Muscle of back (tissue), 3 donors: ENCODE measurements at regions not wholly inside any gene's neighbourhood (a gene's known extent, or its start where the extent isn't known, plus 50 kb on each side); places are given as distances from the start of the nearest gene placed in this dataset.
"Not testable (repeated sequence)": the region's sequence is repeated elsewhere in the genome, so short reads cannot be mapped to it uniquely, and the experiment has no call there.

ENCODE experiments used
- DNase-seq, 3 donors: peaks; one replicate each; pipeline versions ENCODE4 v3.0.0 to v3.0.0-alpha.2; 2013

DNA sequence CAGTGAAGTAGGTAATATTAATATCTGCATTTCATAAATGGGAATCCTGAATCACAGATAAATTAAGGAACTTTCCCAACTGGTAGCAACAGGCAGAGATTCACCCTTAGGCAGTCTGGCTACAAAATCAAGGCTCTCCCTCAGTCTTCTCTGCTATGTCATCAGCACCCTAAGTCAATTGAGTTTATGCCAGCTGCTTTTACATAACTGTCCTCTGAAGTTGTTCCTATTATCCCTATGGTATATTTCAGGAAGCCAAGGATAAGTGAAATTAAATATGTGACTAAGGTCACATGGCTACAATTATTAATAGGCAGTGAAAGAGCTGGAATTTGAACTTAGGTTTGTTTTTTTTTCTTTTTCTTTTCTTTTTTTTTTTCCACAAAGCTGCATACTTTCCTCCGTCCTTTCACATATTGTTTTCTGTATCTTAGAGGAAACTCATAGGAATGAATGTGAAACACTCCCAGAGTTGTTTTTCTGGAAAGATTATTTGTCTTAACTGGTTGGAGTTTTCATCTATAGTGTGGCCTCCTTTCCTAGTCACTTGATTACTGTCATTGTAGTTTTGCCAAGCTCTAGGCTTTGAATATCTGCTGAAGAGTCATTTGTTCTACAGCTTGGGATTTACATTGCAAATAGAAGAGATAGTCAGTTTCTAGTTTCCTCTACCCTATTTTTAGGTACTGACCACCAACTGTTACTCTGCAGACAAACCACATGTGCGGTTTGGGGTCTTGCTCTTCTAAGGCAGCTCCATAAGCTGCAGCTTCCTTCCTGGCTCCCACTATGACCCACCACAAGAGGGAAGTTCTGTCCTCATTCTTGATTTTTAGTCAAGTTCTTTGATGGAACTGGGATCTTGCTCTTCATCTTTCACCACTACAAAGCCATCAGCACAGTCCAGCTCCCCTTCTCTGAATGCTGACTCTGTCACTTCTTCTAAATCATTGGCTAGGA, 338.0 kb upstream of the KIAA1217 start:
- DNase-seq = peak in 1 of 3 donors; percentile 21

DNA sequence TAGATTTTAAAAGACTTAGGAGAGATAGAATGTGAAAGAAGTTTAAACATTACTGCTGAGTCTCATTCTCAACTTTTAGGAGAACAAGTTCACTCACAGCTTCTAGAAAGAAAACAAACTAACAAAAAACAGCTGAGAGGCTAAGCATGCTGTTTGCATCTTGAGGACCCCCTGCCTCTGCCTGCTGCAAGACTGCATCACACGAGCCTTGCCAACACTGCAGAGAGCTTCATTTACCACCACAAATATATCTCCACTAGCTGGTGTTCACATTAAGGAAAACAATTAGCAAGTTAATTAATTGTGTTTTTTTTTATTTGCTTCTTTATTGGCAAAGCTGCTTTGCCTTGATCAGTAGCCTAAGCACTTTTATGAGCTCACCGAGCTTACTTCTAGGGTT, 336.6 kb upstream of the KIAA1217 start:
- DNase-seq = no peak

DNA sequence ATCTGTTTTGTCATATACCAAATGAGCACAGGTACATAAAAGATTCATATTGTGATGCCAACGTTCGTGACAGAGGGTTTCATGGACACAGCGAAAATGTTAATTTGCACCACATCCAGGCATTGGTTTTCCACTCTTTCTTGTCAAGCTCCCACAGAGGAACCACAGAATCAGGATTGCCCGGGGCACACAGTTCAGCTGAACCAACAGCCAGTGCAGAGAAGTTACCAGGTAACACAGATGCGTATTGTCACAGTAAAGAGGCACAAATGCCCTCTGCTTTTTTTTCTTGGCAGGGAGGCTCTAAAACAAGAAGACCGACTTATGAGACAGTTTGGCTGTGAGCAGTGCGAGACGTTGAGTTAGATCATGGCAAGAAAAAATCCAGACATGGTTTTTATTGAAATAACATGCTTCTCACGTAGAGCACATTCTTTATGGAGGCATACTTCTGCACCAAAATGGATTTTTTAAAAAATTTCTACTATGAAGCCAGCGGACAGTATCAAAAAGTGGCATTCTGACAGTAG, 331.1 kb upstream of the KIAA1217 start:
- DNase-seq = no peak

DNA sequence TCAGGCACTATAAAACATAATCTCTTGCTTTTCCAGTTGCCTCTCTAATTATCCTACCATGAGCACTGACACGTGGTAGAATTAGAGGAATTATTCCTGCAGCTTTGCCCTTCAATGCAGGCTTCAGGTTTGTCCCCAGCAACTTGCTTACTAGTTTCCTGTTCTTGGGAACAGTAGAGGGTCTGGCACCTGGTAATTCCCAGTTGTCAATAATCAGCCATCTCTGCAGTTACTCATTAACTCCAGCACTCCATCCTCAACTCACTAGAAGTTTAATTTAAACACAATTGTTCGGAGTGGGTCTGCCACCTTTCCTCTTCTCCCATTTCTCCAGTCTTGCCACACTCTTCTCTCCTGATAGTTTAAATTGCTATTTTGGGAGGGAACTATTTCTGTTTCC, 324.3 kb upstream of the KIAA1217 start:
- no peak for DNase-seq

- DNase-seq = no peak
Measured at GRCh38 chr10:23885853-23886252, 323.1 kb upstream of the KIAA1217 start.

DNA sequence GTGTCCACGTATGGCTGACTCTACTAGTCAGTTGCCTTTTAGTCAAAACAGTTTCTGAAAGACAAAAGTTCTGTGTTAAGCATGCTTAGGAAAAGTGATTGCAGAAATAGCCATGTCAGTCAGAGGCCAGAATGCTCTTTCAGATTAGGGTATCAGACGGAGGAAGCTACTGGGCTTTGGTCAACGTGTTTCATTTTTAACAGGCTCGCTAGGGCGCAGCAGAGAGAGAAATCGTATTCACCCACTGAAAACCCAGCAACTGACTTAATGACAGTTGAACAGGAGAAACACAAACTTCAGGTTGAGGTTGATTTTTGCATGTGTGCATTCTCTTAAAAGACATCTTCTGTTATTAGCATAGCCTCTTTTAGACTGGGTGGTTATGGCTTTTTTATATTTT, 322.6 kb upstream of the KIAA1217 start:
- no peak for DNase-seq

GRCh38 chr10:23891301-23891700, 317.6 kb upstream of the KIAA1217 start:
- no peak for DNase-seq

DNA sequence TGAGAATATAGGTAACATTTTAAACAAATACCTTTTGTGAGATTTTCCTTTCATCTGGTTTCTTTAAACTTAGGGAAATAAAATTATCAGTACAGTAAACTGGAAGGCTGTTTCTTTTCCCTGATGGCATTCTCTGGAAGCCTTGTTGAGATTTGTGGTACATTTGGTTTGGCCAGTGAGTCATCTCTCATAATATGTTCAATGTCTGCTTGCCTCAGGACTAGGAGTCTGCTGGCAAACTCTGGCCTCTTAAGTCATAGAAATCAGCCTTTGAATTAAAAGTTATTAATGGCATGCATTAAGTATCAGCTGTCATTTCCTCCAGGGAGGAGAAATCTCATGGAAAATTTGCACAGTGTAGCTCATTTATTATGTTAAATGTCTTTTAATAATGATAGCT, 316.6 kb upstream of the KIAA1217 start:
- no peak for DNase-seq

DNA sequence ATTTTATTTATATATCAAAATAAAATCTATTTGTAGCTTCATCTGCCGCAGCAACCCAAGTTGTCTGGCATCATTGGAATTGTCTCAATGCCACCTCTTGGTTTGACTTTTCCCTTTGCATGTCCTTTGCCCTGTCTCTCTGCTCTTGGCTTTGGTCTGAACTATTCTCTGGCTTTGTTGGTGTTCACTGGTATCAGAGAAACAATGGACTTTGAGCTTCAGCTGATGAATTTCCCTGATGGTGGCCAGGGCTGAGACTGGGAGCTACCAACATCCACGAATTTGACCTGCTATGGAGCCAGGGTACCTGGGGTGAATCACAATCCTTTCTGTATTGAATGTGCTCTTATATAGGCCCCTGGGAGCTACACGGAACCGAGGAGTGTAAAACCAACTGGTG, 311.7 kb upstream of the KIAA1217 start:
- DNase-seq = no peak

- peak in 1 of 3 donors; percentile 8 for DNase-seq
Measured at GRCh38 chr10:23897861-23898260, 311.1 kb upstream of the KIAA1217 start.

- DNase-seq = no peak
Measured at GRCh38 chr10:23899166-23899565, 309.8 kb upstream of the KIAA1217 start.

GRCh38 chr10:23910291-23910690, 298.6 kb upstream of the KIAA1217 start:
- peak in 1 of 3 donors; percentile 34 for DNase-seq

DNA sequence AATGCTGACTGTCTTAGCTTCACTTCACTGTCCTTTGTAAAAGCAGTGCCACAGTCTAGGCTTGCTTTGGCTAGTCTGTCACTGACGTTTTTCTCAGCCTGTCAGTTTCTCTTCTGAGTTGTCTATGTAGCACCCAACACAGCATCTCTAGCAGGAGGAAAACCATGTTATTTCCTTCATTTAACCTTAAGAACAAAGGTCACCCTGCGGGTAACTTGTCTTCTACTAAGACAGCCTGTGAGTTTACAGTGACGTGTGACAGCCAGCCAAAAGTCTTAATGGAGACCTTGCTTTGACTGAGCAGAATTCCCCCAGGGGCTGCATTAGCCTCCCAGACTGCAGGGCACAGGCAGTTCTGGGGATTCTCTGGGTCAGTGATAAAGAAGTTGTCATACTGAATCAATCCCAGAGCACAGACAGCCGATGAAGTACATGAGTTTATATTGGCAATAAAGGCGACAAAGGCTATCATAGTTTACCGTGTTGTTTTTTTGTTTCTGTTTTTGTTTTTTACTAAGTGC, 296.0 kb upstream of the KIAA1217 start:
- no peak for DNase-seq

- DNase-seq = peak in 1 of 3 donors; percentile 23
Measured at GRCh38 chr10:23914641-23915040, 294.3 kb upstream of the KIAA1217 start.

DNA sequence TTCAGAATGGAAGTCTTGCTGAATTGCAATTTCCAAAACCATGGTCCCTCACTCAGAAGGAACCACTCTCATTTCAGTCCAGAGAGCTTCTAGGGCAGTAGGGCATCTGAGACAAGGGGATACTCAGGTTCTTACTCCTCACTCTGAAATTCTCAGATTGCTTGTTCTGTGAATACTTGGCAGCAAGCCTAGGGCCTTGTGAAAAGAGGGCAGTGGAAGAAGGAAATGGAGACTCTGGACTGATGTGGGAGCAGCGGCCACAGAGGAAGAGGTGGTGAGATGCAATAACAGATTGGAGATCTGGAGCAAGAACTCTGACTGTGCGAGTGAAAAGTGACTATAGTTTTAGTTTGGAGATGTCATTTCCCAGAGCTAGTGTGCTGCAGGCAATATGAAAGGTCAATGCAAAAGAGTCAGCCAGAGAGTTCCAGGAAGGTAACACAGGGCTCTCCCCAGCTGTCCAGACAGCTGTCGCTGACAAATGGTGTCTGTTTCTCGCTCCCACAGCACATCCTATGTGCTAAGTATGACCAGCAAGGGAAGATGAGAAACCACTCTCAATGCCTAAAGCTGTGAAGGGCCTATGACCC, 291.6 kb upstream of the KIAA1217 start:
- DNase-seq = peak; percentile 51 to 69 (median 59)

GRCh38 chr10:23918090-23918723, 290.7 kb upstream of the KIAA1217 start:
- DNase-seq = peak in 1 of 3 donors; percentile 18

DNA sequence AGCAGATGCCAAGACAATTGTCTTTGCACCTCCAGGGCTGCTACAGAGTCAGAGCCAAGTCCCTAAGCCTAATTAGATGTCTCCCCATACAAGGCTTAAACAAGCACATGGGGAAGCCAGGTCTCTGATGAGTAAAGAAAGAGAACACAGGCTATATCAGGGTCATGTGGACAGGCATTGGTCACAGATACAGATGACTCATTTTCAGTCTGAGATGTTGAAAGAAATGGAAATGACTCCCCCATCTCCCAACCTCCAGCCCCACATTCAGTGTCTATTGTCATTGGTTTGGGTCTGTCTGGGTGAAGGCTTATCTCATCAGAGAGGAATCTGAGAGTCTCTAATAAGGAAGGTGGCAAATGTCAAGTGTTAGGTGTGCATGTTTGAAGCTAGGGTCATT, 290.1 kb upstream of the KIAA1217 start:
- DNase-seq = peak in 1 of 3 donors; percentile 4

DNA sequence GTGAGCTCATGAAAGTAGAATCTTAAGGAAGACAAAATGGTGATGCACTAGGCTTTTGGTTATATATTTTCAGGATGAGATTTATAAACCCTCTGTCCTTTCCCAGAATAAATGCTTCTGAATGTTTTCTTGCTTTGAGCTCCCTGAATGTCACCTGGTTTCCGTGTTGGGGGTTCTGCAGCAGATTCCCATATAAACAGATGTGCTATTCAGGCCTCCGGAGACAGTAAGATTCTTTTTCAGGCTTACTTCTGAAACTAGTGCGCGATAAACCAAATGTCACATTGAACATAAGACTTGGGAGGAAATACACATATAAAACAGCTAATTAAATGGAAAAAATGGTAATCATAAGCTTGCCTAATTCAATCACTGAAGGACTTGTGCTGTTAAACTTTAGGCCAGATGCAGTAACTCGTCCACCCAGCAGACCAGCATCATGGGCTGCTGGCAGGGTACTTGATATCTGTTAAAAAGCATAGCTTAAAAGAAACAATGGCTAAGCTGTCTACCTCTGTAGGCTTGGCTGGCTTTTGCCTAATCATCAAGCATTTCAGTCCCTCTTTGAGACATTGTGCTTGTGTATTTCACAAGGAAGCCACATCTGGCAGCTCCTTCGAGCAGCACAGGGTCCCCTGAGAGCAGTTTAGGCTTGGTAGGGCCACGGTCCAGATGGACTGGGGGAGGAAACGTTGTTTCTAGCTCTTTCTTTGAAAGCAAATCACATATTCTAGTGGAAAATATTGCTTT, 281.2 kb upstream of the KIAA1217 start:
- peak in 2 of 3 donors; percentile 32 to 80 for DNase-seq

- not testable (repeated sequence) for DNase-seq
Measured at GRCh38 chr10:23934023-23934422, 274.9 kb upstream of the KIAA1217 start.

DNA sequence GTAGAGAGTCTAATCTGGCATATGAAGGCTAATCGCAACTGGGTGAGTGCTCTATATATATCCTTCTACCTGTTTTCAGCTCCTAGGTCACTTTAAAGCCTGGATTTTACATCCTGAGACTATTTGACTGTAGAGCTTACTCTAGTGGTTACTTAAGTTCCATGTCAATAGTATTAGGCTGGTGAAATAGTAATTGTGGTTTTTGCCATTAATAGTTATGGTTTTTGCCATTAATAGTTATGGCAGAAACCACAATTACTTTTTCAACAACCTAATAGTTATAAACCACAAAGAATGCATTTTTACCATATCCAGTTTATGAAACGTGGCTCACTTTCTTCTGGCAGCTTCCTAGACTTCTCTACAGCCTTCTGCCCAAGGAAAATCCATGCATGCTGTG, 263.1 kb upstream of the KIAA1217 start:
- no peak for DNase-seq

DNA sequence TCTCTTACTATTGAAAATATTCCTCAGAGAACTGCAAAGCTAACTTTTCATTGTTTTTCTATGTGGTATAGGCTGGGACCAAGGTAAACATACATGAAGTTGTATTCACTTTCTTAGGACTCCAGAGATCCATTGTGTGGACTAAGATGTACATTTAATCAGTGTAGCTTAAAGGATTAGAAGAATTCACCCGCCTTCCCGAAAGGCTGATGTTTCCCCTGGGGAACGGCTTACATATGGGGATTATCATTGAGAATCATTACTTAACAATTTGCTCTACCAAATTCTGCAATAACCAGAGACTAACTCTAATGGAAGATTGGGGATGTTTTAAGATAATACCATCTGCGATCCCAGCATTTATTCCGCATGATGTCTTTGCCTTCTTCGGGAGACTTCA, 257.1 kb upstream of the KIAA1217 start:
- DNase-seq = no peak
